ENCODE measurements at regions not wholly inside any gene's neighbourhood (a gene's known extent, or its start where the extent isn't known, plus 50 kb on each side); places are given as distances from the start of the nearest gene placed in this dataset.

- TF ChIP-seq POLR2AphosphoS5 (IDR thresholded peaks at IDR 0.05) (no peak), EP300 (IDR thresholded peaks at IDR 0.05) (no peak)
- TF ChIP-seq, protein P1, sequence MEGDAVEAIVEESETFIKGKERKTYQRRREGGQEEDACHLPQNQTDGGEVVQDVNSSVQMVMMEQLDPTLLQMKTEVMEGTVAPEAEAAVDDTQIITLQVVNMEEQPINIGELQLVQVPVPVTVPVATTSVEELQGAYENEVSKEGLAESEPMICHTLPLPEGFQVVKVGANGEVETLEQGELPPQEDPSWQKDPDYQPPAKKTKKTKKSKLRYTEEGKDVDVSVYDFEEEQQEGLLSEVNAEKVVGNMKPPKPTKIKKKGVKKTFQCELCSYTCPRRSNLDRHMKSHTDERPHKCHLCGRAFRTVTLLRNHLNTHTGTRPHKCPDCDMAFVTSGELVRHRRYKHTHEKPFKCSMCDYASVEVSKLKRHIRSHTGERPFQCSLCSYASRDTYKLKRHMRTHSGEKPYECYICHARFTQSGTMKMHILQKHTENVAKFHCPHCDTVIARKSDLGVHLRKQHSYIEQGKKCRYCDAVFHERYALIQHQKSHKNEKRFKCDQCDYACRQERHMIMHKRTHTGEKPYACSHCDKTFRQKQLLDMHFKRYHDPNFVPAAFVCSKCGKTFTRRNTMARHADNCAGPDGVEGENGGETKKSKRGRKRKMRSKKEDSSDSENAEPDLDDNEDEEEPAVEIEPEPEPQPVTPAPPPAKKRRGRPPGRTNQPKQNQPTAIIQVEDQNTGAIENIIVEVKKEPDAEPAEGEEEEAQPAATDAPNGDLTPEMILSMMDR (IDR thresholded peaks at IDR 0.05): no peak
Observed at GRCh38 chrX:21131786-21132185, 242.4 kb upstream of the CNKSR2 start.

Data from sigmoid colon (tissue), 4 donors.